NB4 (cell line): ENCODE measurements at regions not wholly inside any gene's neighbourhood (a gene's known extent, or its start where the extent isn't known, plus 50 kb on each side); places are given as distances from the start of the nearest gene placed in this dataset.

Experiments
- DNase-seq: peaks from one replicate; pipeline ENCODE4 v3.0.0; 2010; ENCODE audit warnings: low read depth
- H3K4me3 ChIP-seq: one replicate; pipeline ENCODE4 v1.5.1; 2011; ENCODE audit warnings: mild to moderate bottlenecking, low read depth, low read length, moderate library complexity
- CTCF ChIP-seq: IDR thresholded peaks from one replicate; pipeline ENCODE4 v1.5.1; 2012; ENCODE audit warnings: low read depth, low read length
- MAX ChIP-seq: IDR thresholded peaks from 2 replicates; pipeline ENCODE4 v1.6.1; 2011; ENCODE audit warnings: low read depth, low read length
- MYC ChIP-seq: IDR thresholded peaks from 2 replicates; pipeline ENCODE4 v1.6.1; 2011; ENCODE audit warnings: low read depth, low read length
- POLR2A ChIP-seq: IDR thresholded peaks from 2 replicates; pipeline ENCODE4 v1.6.1; 2011; ENCODE audit warnings: mild to moderate bottlenecking; ENCODE audit not compliant: insufficient read length; ENCODE audit errors: extremely low read depth

- no peak for DNase-seq
- TF ChIP-seq CTCF: no peak
- no peak for TF ChIP-seq MAX
- TF ChIP-seq POLR2A: no peak
- TF ChIP-seq MYC: no peak
Measured at GRCh38 chr3:125662675-125663074, 67.4 kb upstream of the OSBPL11 start.

GRCh38 chr3:125670352-125670751, 75.1 kb upstream of the OSBPL11 start:
- TF ChIP-seq CTCF (no peak), POLR2A (no peak), MYC (no peak), MAX (no peak)
- H3K4me3 ChIP-seq: no peak overlapping the region
- no peak for DNase-seq

More at GRCh38 chr3:125662675-125663074, 67.4 kb upstream of the OSBPL11 start:
- H3K4me3 ChIP-seq: no peak overlapping the region

GRCh38 chr3:125670945-125671344, 75.6 kb upstream of the OSBPL11 start:
- H3K4me3 ChIP-seq: no peak overlapping the region
- TF ChIP-seq POLR2A (no peak), CTCF (no peak), MYC (no peak), MAX (no peak)
- DNase-seq: no peak

- no peak for TF ChIP-seq CTCF
- TF ChIP-seq MAX: no peak
- TF ChIP-seq MYC: no peak
- TF ChIP-seq POLR2A: no peak
- no peak overlapping the region for H3K4me3 ChIP-seq
Measured at GRCh38 chr3:125671461-125672243, 76.4 kb upstream of the OSBPL11 start.

GRCh38 chr3:125675791-125676190, 80.5 kb upstream of the OSBPL11 start:
- no peak for DNase-seq
- H3K4me3 ChIP-seq: no peak overlapping the region
- TF ChIP-seq MYC (no peak), POLR2A (no peak), MAX (no peak), CTCF (no peak)

More at GRCh38 chr3:125671461-125672243, 76.4 kb upstream of the OSBPL11 start:
- DNase-seq: no peak
